CD4-positive, alpha-beta T cell treated with Interleukin-6 for 4 hours (primary cell): ENCODE measurements at regions not wholly inside any gene's neighbourhood (a gene's known extent, or its start where the extent isn't known, plus 50 kb on each side); places are given as distances from the start of the nearest gene placed in this dataset.

Experiments used
- DNase-seq: peaks from one replicate; pipeline ENCODE4 v3.0.0-alpha.2; 2020; ENCODE audit warnings: mixed read lengths

DNA sequence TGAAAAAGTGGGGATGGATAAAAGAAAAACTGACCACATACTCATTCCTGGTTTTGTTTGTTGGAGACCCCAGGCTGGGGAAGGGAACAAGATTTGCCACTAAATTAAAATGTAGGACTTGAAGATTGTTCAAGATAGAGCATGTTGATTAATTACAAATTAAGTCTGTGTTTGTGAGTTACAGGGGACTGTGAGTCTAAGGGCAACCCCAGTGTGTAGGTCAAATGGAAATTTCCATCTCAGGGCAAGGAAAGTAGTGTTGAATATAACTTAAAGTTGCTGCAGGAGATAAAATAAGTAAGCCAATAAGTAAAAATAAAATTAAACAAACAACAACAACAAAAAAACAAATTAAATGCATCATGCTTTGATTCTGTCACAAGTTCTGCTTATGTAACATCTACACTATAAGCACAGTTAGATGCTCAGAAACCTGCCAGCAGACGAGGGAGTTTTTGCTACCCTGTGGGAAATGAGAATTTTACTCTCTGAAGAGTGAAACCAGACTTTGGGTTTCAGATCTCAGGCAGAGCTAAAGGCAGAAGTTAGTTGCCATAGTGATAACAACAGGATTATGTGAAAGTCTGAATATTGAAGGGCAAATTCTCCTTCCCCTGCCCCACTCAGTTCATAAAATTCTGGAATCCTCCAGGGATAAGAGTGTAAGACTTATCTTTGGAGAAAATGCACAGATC, 352.3 kb downstream of the GRXCR1 start:
- no peak for DNase-seq

- DNase-seq = no peak
Observed at GRCh38 chr4:43251841-43252240, 359.3 kb downstream of the GRXCR1 start.

GRCh38 chr4:43253541-43253940, 361.0 kb downstream of the GRXCR1 start:
- no peak for DNase-seq

- no peak for DNase-seq
Observed at GRCh38 chr4:43264730-43265129, 372.2 kb downstream of the GRXCR1 start.

DNA sequence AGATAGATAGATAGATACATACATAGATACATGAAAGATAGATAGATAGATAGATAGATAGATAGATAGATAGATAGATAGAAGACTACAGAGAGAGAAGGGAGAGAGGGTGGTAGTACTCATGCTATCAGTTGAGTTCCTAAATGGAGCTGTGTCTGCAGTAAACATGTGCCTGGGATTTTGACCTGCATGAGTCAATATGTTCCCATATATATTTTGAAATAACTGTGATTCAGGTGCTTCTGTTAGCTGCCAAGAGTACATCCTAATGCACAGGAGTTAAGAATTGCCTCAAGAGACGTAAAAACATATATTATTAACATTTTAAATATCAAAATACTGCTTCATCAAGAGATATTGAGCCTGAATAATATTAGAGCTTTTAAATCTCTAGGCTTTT, 379.4 kb downstream of the GRXCR1 start:
- DNase-seq = no peak

DNA sequence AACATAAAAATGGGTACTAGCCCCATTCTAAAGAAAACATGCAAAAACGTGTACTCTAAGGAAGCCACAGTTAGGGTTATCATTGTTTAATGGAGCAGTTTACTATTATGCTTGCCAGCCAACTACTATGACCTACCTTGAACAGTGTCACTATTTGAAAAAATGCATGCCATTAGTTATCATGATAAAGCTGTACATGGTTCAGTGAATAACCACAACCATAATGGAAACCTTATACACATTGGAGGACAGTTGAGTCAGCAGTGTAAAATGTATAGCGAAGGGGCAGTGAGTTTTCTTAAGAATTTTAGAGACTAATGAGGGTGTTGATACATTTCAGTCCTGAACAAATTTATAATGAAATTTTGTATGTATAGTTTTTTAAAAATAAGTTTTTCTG, 381.9 kb downstream of the GRXCR1 start:
- no peak for DNase-seq

DNA sequence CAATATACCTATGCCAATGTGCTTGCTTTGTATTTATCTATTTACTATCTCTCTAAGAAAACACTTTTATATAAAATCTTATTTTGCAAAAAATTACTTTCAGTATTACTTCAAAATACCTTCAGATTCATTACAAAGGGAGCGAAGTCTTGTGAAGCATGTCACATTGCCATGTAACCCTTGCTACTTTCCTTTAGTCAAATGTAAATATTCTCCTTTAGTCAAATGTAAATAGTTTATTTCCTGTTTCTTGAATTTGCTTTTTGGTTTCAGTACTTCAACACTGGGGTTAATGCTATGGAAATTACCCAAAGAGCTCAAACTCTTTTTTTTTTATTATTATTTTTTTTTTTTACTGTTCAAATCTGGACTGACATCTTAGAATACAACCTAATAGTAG, 383.3 kb downstream of the GRXCR1 start:
- DNase-seq = no peak

- no peak for DNase-seq
Observed at GRCh38 chr4:43276321-43276720, 383.8 kb downstream of the GRXCR1 start.

DNA sequence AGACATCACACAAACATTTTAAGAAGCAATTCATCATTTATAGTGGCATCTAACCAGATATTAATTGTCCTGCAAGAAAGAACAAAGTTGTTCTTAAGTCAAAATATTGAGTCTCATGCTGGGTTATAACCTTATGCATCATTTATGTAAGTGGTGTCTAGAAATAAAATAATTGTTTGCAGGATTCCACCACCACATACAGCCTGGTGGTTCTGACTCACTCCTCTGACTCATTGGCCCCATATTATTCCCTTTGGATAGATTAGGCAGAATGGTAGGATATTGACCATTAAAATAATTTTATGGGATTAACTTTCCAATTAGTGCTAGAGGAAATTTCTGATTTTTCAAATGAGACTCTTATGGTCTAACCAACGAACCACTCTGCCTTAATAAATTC, 384.5 kb downstream of the GRXCR1 start:
- DNase-seq = no peak

GRCh38 chr4:43282534-43282933, 390.0 kb downstream of the GRXCR1 start:
- DNase-seq = no peak

DNA sequence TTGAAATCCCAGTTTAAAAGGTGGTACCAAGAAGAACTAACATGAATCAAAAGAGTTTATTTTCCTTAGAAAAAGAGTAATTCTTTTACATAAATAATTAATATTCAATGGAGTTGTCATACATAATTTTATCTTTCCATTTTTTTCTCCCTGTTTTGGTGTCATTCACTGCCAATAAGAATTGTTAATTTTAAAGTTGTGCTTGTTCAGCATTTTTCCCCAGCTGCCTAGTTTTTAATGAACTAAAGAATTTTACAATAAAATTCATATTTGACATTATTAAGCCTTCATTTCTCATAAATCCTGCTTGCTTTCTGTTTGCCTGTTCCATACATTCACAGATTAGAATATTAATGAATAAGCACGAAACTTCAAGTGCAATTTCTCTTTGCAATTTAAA, 393.6 kb downstream of the GRXCR1 start:
- no peak for DNase-seq

- no peak for DNase-seq
Observed at GRCh38 chr4:43296946-43297528, 404.5 kb downstream of the GRXCR1 start.

DNA sequence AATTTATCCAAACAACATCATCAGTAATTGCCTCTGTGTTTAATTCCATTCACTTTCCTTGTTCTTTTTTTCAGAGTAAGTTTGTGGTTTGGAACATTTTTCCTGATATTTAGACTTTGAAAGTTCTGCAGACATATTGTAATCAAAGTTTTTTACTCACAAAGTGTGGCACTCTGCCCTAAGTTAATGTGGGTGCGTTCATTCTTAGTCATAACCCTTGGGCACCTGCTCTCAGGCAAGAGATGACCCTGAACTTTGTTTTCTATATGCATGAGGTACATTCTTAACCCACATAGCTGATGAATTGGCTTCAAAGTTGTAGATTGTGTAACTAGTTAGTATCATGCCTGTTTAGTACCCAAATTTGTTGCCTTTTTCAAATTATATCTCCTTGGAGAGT, 424.3 kb downstream of the GRXCR1 start:
- DNase-seq = no peak

GRCh38 chr4:43325220-43325967, 432.9 kb downstream of the GRXCR1 start:
- DNase-seq = no peak

GRCh38 chr4:43330288-43330687, 437.8 kb downstream of the GRXCR1 start:
- DNase-seq = no peak

GRCh38 chr4:43331226-43332051, 438.9 kb downstream of the GRXCR1 start:
- DNase-seq = no peak

- no peak for DNase-seq
Observed at GRCh38 chr4:43332052-43332425, 439.5 kb downstream of the GRXCR1 start.

- no peak for DNase-seq
Observed at GRCh38 chr4:43337707-43338106, 445.2 kb downstream of the GRXCR1 start.

DNA sequence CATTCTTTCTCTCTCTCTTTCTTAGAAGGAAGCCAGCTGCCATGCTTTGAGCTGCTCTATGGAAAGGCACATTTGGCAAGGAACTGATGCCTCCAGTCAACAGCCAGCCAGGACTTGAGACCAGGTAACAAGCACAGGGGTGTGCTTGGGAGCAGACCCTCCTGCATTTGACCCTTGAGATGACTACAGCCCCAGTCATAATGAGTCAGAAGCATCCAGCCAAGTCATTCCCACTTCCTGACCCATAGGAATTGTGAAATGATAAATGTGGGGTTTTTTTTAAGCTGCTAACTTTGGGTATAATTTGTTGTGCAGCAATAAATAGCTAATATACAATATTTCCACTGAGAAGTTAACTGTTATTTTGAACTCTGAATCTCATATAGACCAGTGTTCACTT, 446.9 kb downstream of the GRXCR1 start:
- no peak for DNase-seq

DNA sequence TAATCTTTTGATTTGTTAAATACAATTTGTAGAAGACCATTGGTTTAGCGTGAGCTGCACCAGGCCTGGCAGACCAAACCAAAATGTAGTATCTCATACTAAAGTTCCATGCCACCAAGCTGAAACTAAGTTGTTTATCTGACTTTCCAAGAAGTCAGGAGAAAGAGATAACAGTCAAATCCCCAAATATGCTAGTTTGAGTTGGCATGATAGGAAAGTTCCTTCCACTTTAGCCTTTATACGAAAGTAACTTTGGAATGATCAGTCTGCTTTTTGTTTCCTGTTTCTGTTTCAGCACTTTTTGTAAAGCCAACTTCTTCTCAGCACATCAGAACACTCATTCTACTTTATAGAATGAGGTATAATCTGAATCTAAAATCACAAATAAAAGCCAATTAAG, 449.2 kb downstream of the GRXCR1 start:
- DNase-seq = no peak

DNA sequence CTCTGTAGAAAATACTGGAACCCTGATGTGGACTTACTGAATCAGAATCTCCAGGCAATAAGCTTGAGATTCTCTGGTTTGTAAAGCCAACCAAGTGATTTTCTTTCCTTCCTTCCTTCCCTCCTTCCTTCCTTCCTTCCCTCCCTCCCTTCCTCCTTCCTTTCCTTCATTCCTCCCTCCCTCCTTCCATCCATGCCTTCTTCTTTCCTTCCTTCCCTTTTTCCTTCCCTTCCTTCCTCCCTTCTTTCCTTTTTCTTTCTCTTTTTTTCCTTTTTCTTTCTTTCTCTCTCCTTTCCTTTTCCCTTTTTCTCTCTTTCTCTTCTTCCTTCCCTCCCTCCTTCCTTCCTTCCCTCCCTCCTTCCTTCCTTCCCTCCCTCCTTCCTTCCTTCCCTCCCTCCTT, 450.8 kb downstream of the GRXCR1 start:
- DNase-seq = no peak

GRCh38 chr4:43345323-43345925, 452.9 kb downstream of the GRXCR1 start:
- DNase-seq = no peak

GRCh38 chr4:43348591-43348990, 456.1 kb downstream of the GRXCR1 start:
- no peak for DNase-seq
